ENCODE measurements at regions not wholly inside any gene's neighbourhood (a gene's known extent, or its start where the extent isn't known, plus 50 kb on each side); places are given as distances from the start of the nearest gene placed in this dataset.

DNA sequence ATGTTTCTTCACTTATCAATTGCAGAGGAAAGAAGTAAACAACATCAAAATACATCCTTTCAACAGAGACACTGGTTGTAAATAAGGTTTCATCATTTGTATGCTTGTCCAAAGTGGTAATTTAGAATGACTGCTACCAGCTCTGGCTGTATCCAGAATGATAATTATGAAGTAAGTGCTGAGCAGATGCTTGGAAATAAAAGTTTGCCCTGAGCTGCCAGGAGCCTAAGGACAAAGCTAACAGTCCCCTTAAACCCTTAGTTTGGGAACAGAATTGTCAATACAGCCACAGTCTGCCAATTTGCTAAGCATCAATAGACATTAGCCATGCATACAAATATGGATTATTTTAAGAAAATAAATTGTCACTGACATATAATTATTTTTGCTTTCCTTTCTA, 147.0 kb upstream of the SLC13A1 start:
- DNase-seq = no peak
- H3K27ac ChIP-seq (ENCODE audit: insufficient read length, low read depth, low read length) = no peak overlapping the region
- no peaks in the 10 kb centered on the region for H4K20me1 ChIP-seq (ENCODE audit: control insufficient read depth, insufficient read depth, insufficient read length)
- no peak overlapping the region for H2BK5ac ChIP-seq (ENCODE audit: insufficient read length, low read length)
- TF ChIP-seq CTCF (conservative IDR thresholded peaks at IDR 0.05) = no peak
- no peak overlapping the region for H4K91ac ChIP-seq (ENCODE audit: insufficient read length, low read depth, low read length)
- no peak overlapping the region for H4K8ac ChIP-seq (replicated peaks; ENCODE audit: insufficient read length, low read depth, low read length)
- no peak overlapping the region for H3K56ac ChIP-seq (ENCODE audit: insufficient read length, low read depth, low read length)
- H3K27me3 ChIP-seq (ENCODE audit: insufficient read depth, low read length) = no peaks in the 10 kb centered on the region
- H3K4me1 ChIP-seq (ENCODE audit: insufficient read depth, low read length) = no peaks in the 10 kb centered on the region; the same call in 1 of the 2 replicates
- no peak overlapping the region for H3K4ac ChIP-seq (ENCODE audit: low read depth, low read length)
- no peaks in the 10 kb centered on the region for H3K79me1 ChIP-seq (ENCODE audit: insufficient read depth, low read depth, low read length, poor library complexity, severe bottlenecking)
- no peak overlapping the region for H2AK5ac ChIP-seq (ENCODE audit: insufficient read length, low read length)
- no peak overlapping the region for H3K14ac ChIP-seq (ENCODE audit: insufficient read depth, low read length)
- no peak overlapping the region for H2BK20ac ChIP-seq (ENCODE audit: low read depth, low read length, poor library complexity, severe bottlenecking)
- Mint-ChIP-seq H3K4me3 (no peak overlapping the region), H3K9me3 (no peaks in the 10 kb centered on the region), H3K4me1 (peaks cover 2 to 14% of the 10 kb centered on the region in 2 experiments), H3K36me3 (ENCODE audit: insufficient read depth in 1 of 3, low read depth in 3 of 3) (no peaks in the 10 kb centered on the region; a peak in 1 of 7 replicates), H3K27ac (no peak overlapping the region), H3K27me3 (ENCODE audit: low read depth) (no peaks in the 10 kb centered on the region)
- H3K9me3 ChIP-seq (ENCODE audit: control insufficient read depth, low read depth, low read length) = no peaks in the 10 kb centered on the region
- no peak overlapping the region for H3K18ac ChIP-seq (ENCODE audit: insufficient read length, low read depth, low read length)
- no peak overlapping the region for H2BK15ac ChIP-seq (ENCODE audit: low read depth, low read length)
- no peak overlapping the region for H3K23ac ChIP-seq (ENCODE audit: insufficient read length, low read depth, low read length)
- no peak overlapping the region for H3K9ac ChIP-seq (ENCODE audit: extremely low read depth, insufficient read length, low read length)
- no peak overlapping the region for H3T11ph ChIP-seq (ENCODE audit: low read length)
- H3K4me2 ChIP-seq (ENCODE audit: insufficient read depth, insufficient read length, low read length) = no peak overlapping the region
- no peak overlapping the region for H2BK120ac ChIP-seq (ENCODE audit: low read depth, low read length, poor library complexity, severe bottlenecking)
- no peak overlapping the region for H2BK12ac ChIP-seq (ENCODE audit: insufficient read length, low read depth, low read length)
- H3K23me2 ChIP-seq (ENCODE audit: insufficient read length, low read depth, low read length, poor library complexity, severe bottlenecking) = no peaks in the 10 kb centered on the region
- H4K5ac ChIP-seq (ENCODE audit: insufficient read length, low read depth, low read length) = no peak overlapping the region
- H3K79me2 ChIP-seq (ENCODE audit: insufficient read depth, low read length) = no peaks in the 10 kb centered on the region
- H2AFZ ChIP-seq (ENCODE audit: low read length) = no peak overlapping the region

Measured in H9 (cell line).